ENCODE measurements at regions not wholly inside any gene's neighbourhood (a gene's known extent, or its start where the extent isn't known, plus 50 kb on each side); places are given as distances from the start of the nearest gene placed in this dataset.
A peak's percentile ranks its signal among the peaks of the same experiment; 100 is the strongest.
"Not testable (repeated sequence)": the region's sequence is repeated elsewhere in the genome, so short reads cannot be mapped to it uniquely, and the experiment has no call there.

- DNase-seq = not testable (repeated sequence)
Measured at GRCh38 chr18:57879924-57880323, 76.8 kb upstream of the ATP8B1 start.

GRCh38 chr18:57869221-57869620 lies 66.1 kb upstream of the ATP8B1 start:
- DNase-seq = no peak

- DNase-seq = no peak
Measured at GRCh38 chr18:57866355-57866754, 63.2 kb upstream of the ATP8B1 start.

GRCh38 chr18:57864615-57865121 lies 61.6 kb upstream of the ATP8B1 start:
- DNase-seq = no peak

- no peak for DNase-seq
Measured at GRCh38 chr18:57863706-57864105, 60.6 kb upstream of the ATP8B1 start.

- DNase-seq = peak; percentile 53
Measured at GRCh38 chr18:57859314-57859713, 56.2 kb upstream of the ATP8B1 start.

- peak; percentile 99 for DNase-seq
Measured at GRCh38 chr18:57856557-57857280, 53.6 kb upstream of the ATP8B1 start.

- no peak for DNase-seq
Measured at GRCh38 chr18:57856128-57856527, 53.0 kb upstream of the ATP8B1 start.

- DNase-seq = no peak
Measured at GRCh38 chr18:57855551-57855950, 52.4 kb upstream of the ATP8B1 start.

GRCh38 chr18:57854726-57855125 lies 51.6 kb upstream of the ATP8B1 start:
- DNase-seq = peak; percentile 82

GRCh38 chr18:57853864-57854263 lies 50.7 kb upstream of the ATP8B1 start:
- no peak for DNase-seq

GRCh38 chr18:57853133-57853532 lies 50.0 kb upstream of the ATP8B1 start:
- no peak for DNase-seq

Measured in NCI-H748 treated with DMSO at 0.1 percent for 48 hours (cell line).